ENCODE measurements at regions not wholly inside any gene's neighbourhood (a gene's known extent, or its start where the extent isn't known, plus 50 kb on each side); places are given as distances from the start of the nearest gene placed in this dataset.

- no peaks in the 10 kb centered on the region for H3K4me1 ChIP-seq (ENCODE audit: control insufficient read depth in 1 of 2, insufficient read depth in 2 of 2, low read depth in 1 of 2, low read length in 1 of 2)
- TF ChIP-seq JUND (IDR thresholded peaks at IDR 0.05), result no peak
- no peak for TF ChIP-seq TAF1 (IDR thresholded peaks at IDR 0.05; ENCODE audit: borderline replicate concordance, low read depth, low read length)
- TF ChIP-seq EZH2phosphoT487 (IDR thresholded peaks at IDR 0.05; ENCODE audit: borderline replicate concordance, low read depth), result no peak
- no peak for TF ChIP-seq POLR2AphosphoS5 (IDR thresholded peaks at IDR 0.05; ENCODE audit: low read depth, low read length)
- H3K27me3 ChIP-seq (ENCODE audit: insufficient read depth), result no peaks in the 10 kb centered on the region
- no peaks in the 10 kb centered on the region for H3K79me2 ChIP-seq (ENCODE audit: insufficient read depth)
- H3K27ac ChIP-seq (ENCODE audit: low read depth in 2 of 2, low read length in 1 of 2), result no peak overlapping the region
- no peaks in the 10 kb centered on the region for H3F3A ChIP-seq (replicated peaks; ENCODE audit: insufficient read depth)
- H3K9ac ChIP-seq, result no peak overlapping the region
- no peaks in the 10 kb centered on the region for H3K9me3 ChIP-seq
- no peak overlapping the region for H3K4me2 ChIP-seq
- DNase-seq, result no peak
- ChIA-PET POLR2A (no interaction called here), CTCF (interaction anchor here (1.1 kb wide), 1 partner anchor 16 kb away, joined by 3 read pairs; no protein-coding TSS in a partner anchor)
- H4K20me1 ChIP-seq (ENCODE audit: insufficient read depth), result no peaks in the 10 kb centered on the region
- H3K9me2 ChIP-seq, result no peaks in the 10 kb centered on the region
- WGBS (ENCODE audit: low lambda C conversion rate), result 92% methylated on average over 5 of the region's 5 CpGs
- H3K36me3 ChIP-seq (replicated peaks in 1 of 2; ENCODE audit: control insufficient read depth in 1 of 2, insufficient read depth in 2 of 2, low read length in 1 of 2), result no peaks in the 10 kb centered on the region
- no peak overlapping the region for H2AFZ ChIP-seq (ENCODE audit: low read depth)
- no peak overlapping the region for H3K4me3 ChIP-seq (ENCODE audit: low read depth in 2 of 2, low read length in 1 of 2)
Observed at GRCh38 chr21:35458405-35458804, 409.3 kb upstream of the RUNX1 start.

- Histone ChIP-seq H3K4me3 (ENCODE audit: low read depth in 2 of 2, low read length in 1 of 2) (no peak overlapping the region), H3K27me3 (ENCODE audit: insufficient read depth) (no peaks in the 10 kb centered on the region), H3K9me2 (no peaks in the 10 kb centered on the region), H3K27ac (ENCODE audit: low read depth in 2 of 2, low read length in 1 of 2) (no peak overlapping the region), H3K9me3 (no peaks in the 10 kb centered on the region), H3K79me2 (ENCODE audit: insufficient read depth) (no peaks in the 10 kb centered on the region), H3F3A (replicated peaks; ENCODE audit: insufficient read depth) (no peaks in the 10 kb centered on the region), H3K4me2 (no peak overlapping the region), H3K36me3 (replicated peaks in 1 of 2; ENCODE audit: control insufficient read depth in 1 of 2, insufficient read depth in 2 of 2, low read length in 1 of 2) (no peaks in the 10 kb centered on the region), H3K4me1 (ENCODE audit: control insufficient read depth in 1 of 2, insufficient read depth in 2 of 2, low read depth in 1 of 2, low read length in 1 of 2) (no peaks in the 10 kb centered on the region), H4K20me1 (ENCODE audit: insufficient read depth) (no peaks in the 10 kb centered on the region), H2AFZ (ENCODE audit: low read depth) (no peak overlapping the region; the same call in 1 of the 2 replicates), H3K9ac (no peak overlapping the region)
- ChIA-PET POLR2A (no interaction called here), CTCF (interaction anchor here (1.1 kb wide), 1 partner anchor 15 kb away, joined by 3 read pairs; no protein-coding TSS in a partner anchor)
- no peak for TF ChIP-seq SMC3 (IDR thresholded peaks at IDR 0.05; ENCODE audit: low read depth, low read length)
- TF ChIP-seq TCF12 (IDR thresholded peaks at IDR 0.05), result no peak
- TF ChIP-seq RXRA (IDR thresholded peaks at IDR 0.05; ENCODE audit: borderline replicate concordance, low read depth), result no peak
- TF ChIP-seq EP300 (IDR thresholded peaks at IDR 0.05; ENCODE audit: borderline replicate concordance in 1 of 2, low read depth in 1 of 2, low read length in 1 of 2), result no peak
- TF ChIP-seq, protein P1, sequence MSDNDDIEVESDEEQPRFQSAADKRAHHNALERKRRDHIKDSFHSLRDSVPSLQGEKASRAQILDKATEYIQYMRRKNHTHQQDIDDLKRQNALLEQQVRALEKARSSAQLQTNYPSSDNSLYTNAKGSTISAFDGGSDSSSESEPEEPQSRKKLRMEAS (IDR thresholded peaks at IDR 0.05; ENCODE audit: low read depth), result no peak
- no peak for TF ChIP-seq USF1 (IDR thresholded peaks at IDR 0.05; ENCODE audit: borderline replicate concordance, low read depth)
- TF ChIP-seq, protein P2, sequence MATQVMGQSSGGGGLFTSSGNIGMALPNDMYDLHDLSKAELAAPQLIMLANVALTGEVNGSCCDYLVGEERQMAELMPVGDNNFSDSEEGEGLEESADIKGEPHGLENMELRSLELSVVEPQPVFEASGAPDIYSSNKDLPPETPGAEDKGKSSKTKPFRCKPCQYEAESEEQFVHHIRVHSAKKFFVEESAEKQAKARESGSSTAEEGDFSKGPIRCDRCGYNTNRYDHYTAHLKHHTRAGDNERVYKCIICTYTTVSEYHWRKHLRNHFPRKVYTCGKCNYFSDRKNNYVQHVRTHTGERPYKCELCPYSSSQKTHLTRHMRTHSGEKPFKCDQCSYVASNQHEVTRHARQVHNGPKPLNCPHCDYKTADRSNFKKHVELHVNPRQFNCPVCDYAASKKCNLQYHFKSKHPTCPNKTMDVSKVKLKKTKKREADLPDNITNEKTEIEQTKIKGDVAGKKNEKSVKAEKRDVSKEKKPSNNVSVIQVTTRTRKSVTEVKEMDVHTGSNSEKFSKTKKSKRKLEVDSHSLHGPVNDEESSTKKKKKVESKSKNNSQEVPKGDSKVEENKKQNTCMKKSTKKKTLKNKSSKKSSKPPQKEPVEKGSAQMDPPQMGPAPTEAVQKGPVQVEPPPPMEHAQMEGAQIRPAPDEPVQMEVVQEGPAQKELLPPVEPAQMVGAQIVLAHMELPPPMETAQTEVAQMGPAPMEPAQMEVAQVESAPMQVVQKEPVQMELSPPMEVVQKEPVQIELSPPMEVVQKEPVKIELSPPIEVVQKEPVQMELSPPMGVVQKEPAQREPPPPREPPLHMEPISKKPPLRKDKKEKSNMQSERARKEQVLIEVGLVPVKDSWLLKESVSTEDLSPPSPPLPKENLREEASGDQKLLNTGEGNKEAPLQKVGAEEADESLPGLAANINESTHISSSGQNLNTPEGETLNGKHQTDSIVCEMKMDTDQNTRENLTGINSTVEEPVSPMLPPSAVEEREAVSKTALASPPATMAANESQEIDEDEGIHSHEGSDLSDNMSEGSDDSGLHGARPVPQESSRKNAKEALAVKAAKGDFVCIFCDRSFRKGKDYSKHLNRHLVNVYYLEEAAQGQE (IDR thresholded peaks at IDR 0.05; ENCODE audit: low read depth, low read length), result no peak
- TF ChIP-seq, protein P3, sequence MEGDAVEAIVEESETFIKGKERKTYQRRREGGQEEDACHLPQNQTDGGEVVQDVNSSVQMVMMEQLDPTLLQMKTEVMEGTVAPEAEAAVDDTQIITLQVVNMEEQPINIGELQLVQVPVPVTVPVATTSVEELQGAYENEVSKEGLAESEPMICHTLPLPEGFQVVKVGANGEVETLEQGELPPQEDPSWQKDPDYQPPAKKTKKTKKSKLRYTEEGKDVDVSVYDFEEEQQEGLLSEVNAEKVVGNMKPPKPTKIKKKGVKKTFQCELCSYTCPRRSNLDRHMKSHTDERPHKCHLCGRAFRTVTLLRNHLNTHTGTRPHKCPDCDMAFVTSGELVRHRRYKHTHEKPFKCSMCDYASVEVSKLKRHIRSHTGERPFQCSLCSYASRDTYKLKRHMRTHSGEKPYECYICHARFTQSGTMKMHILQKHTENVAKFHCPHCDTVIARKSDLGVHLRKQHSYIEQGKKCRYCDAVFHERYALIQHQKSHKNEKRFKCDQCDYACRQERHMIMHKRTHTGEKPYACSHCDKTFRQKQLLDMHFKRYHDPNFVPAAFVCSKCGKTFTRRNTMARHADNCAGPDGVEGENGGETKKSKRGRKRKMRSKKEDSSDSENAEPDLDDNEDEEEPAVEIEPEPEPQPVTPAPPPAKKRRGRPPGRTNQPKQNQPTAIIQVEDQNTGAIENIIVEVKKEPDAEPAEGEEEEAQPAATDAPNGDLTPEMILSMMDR (IDR thresholded peaks at IDR 0.05), result no peak
- no peak for TF ChIP-seq FOXJ3 (CRISPR knock-in tag; IDR thresholded peaks at IDR 0.05)
- no peak for TF ChIP-seq GATA2 (CRISPR knock-in tag; IDR thresholded peaks at IDR 0.05)
- 29% methylated on average over 8 of the region's 8 CpGs for WGBS (ENCODE audit: low lambda C conversion rate)
- DNase-seq, result no peak
Observed at GRCh38 chr21:35457097-35457804, 408.1 kb upstream of the RUNX1 start.

Data from SK-N-SH (cell line).